Activated naive CD4-positive, alpha-beta T cell treated with anti-CD3 and anti-CD28 coated beads, Interleukin-2, amount 10 ng/mL, durations not matched to agents 7 days and 5 days (primary cell): ENCODE measurements at regions not wholly inside any gene's neighbourhood (a gene's known extent, or its start where the extent isn't known, plus 50 kb on each side); places are given as distances from the start of the nearest gene placed in this dataset.
"Not testable (repeated sequence)": the region's sequence is repeated elsewhere in the genome, so short reads cannot be mapped to it uniquely, and the experiment has no call there.

ENCODE experiments used
- CTCF ChIA-PET: fragments of 350-600 bp; sonication (Branson Sonifier 250); formaldehyde crosslinking; loops from one replicate; lab custom pipeline; 2021; ENCODE audit warnings: antibody characterized with exemption; lab: Charles Lee
- DNase-seq: peaks from one replicate; pipeline ENCODE4 v3.0.0-alpha.2; 2020
- H3K27ac Mint-ChIP-seq: one replicate; pipeline ENCODE4 v1.8.0; 2021; ENCODE audit warnings: mild to moderate bottlenecking, moderate library complexity, mixed read lengths
- H3K27me3 Mint-ChIP-seq: one replicate; pipeline ENCODE4 v1.8.0; 2021; ENCODE audit warnings: mild to moderate bottlenecking, mixed read lengths
- H3K36me3 Mint-ChIP-seq: one replicate; pipeline ENCODE4 v1.8.0; 2021; ENCODE audit warnings: mixed read lengths
- H3K4me1 Mint-ChIP-seq: one replicate; pipeline ENCODE4 v1.8.0; 2021; ENCODE audit warnings: mixed read lengths
- H3K4me3 Mint-ChIP-seq: one replicate; pipeline ENCODE4 v1.8.0; 2021; ENCODE audit warnings: mild to moderate bottlenecking, moderate library complexity, mixed read lengths
- H3K9me3 Mint-ChIP-seq: one replicate; pipeline ENCODE4 v1.8.0; 2021; ENCODE audit warnings: mixed read lengths

GRCh38 chr6:115554060-115554459 is 506.6 kb downstream of the FRK start:
- CTCF ChIA-PET: no interaction called here
- no peak overlapping the region for H3K4me3 Mint-ChIP-seq
- DNase-seq: no peak
- peaks cover 9% of the 10 kb centered on the region for H3K9me3 Mint-ChIP-seq
- H3K27me3 Mint-ChIP-seq: no peaks in the 10 kb centered on the region
- H3K27ac Mint-ChIP-seq: no peak overlapping the region
- H3K36me3 Mint-ChIP-seq: no peaks in the 10 kb centered on the region
- no peaks in the 10 kb centered on the region for H3K4me1 Mint-ChIP-seq

GRCh38 chr6:115551527-115551926 is 509.2 kb downstream of the FRK start:
- CTCF ChIA-PET: no interaction called here
- Mint-ChIP-seq H3K9me3 (peaks cover 10% of the 10 kb centered on the region), H3K4me1 (no peaks in the 10 kb centered on the region), H3K27me3 (no peaks in the 10 kb centered on the region), H3K27ac (no peak overlapping the region), H3K4me3 (no peak overlapping the region), H3K36me3 (no peaks in the 10 kb centered on the region)
- no peak for DNase-seq

- H3K27me3 Mint-ChIP-seq: no peaks in the 10 kb centered on the region
- no peaks in the 10 kb centered on the region for H3K36me3 Mint-ChIP-seq
- CTCF ChIA-PET: no interaction called here
- no peaks in the 10 kb centered on the region for H3K4me1 Mint-ChIP-seq
- H3K27ac Mint-ChIP-seq: no peak overlapping the region
- no peak for DNase-seq
- no peak overlapping the region for H3K4me3 Mint-ChIP-seq
- H3K9me3 Mint-ChIP-seq: peaks cover 19% of the 10 kb centered on the region
Observed at GRCh38 chr6:115545672-115545986, 515.1 kb downstream of the FRK start.

- CTCF ChIA-PET: no interaction called here
- H3K4me1 Mint-ChIP-seq: no peaks in the 10 kb centered on the region
Observed at GRCh38 chr6:115544765-115545671, 515.7 kb downstream of the FRK start.

GRCh38 chr6:115540077-115540869 is 520.4 kb downstream of the FRK start:
- Mint-ChIP-seq H3K36me3 (no peaks in the 10 kb centered on the region), H3K4me3 (no peak overlapping the region), H3K9me3 (peaks cover 11% of the 10 kb centered on the region), H3K4me1 (no peaks in the 10 kb centered on the region), H3K27ac (no peak overlapping the region), H3K27me3 (no peaks in the 10 kb centered on the region)
- CTCF ChIA-PET: no interaction called here
- DNase-seq: no peak

More at GRCh38 chr6:115544765-115545671, 515.7 kb downstream of the FRK start:
- Mint-ChIP-seq H3K4me3 (no peak overlapping the region), H3K9me3 (peaks cover 18% of the 10 kb centered on the region), H3K36me3 (no peaks in the 10 kb centered on the region), H3K27ac (no peak overlapping the region), H3K27me3 (no peaks in the 10 kb centered on the region)
- no peak for DNase-seq

- Mint-ChIP-seq H3K27me3 (no peaks in the 10 kb centered on the region), H3K4me1 (no peaks in the 10 kb centered on the region), H3K27ac (no peak overlapping the region), H3K36me3 (no peaks in the 10 kb centered on the region), H3K9me3 (peaks cover 11% of the 10 kb centered on the region), H3K4me3 (no peak overlapping the region)
- no peak for DNase-seq
- CTCF ChIA-PET: no interaction called here
Observed at GRCh38 chr6:115539531-115539930, 521.2 kb downstream of the FRK start.

- H3K9me3 Mint-ChIP-seq: peaks cover 17% of the 10 kb centered on the region
- CTCF ChIA-PET: no interaction called here
- no peaks in the 10 kb centered on the region for H3K4me1 Mint-ChIP-seq
- H3K27ac Mint-ChIP-seq: no peak overlapping the region
- no peaks in the 10 kb centered on the region for H3K27me3 Mint-ChIP-seq
- no peaks in the 10 kb centered on the region for H3K36me3 Mint-ChIP-seq
- H3K4me3 Mint-ChIP-seq: no peak overlapping the region
- no peak for DNase-seq
Observed at GRCh38 chr6:115524821-115525220, 535.9 kb downstream of the FRK start.

GRCh38 chr6:115521747-115522146 is 538.9 kb downstream of the FRK start:
- DNase-seq, CTCF ChIA-PET, H3K27ac Mint-ChIP-seq, H3K27me3 Mint-ChIP-seq, H3K4me1 Mint-ChIP-seq, H3K36me3 Mint-ChIP-seq, H3K4me3 Mint-ChIP-seq: not testable (repeated sequence)
- H3K9me3 Mint-ChIP-seq: peaks cover 24% of the 10 kb centered on the region

GRCh38 chr6:115514656-115515055 is 546.0 kb downstream of the FRK start:
- Mint-ChIP-seq H3K27ac (no peak overlapping the region), H3K4me1 (no peaks in the 10 kb centered on the region), H3K9me3 (peaks cover 7% of the 10 kb centered on the region), H3K36me3 (no peaks in the 10 kb centered on the region), H3K4me3 (no peak overlapping the region), H3K27me3 (no peaks in the 10 kb centered on the region)
- CTCF ChIA-PET: no interaction called here
- no peak for DNase-seq

- no peak for DNase-seq
- H3K4me1 Mint-ChIP-seq: no peaks in the 10 kb centered on the region
- H3K27me3 Mint-ChIP-seq: no peaks in the 10 kb centered on the region
- H3K27ac Mint-ChIP-seq: no peak overlapping the region
- H3K9me3 Mint-ChIP-seq: peaks cover 3% of the 10 kb centered on the region
- CTCF ChIA-PET: no interaction called here
- no peaks in the 10 kb centered on the region for H3K36me3 Mint-ChIP-seq
- no peak overlapping the region for H3K4me3 Mint-ChIP-seq
Observed at GRCh38 chr6:115512923-115513322, 547.8 kb downstream of the FRK start.

- Mint-ChIP-seq H3K27me3 (no peaks in the 10 kb centered on the region), H3K4me3 (no peak overlapping the region), H3K27ac (no peak overlapping the region), H3K36me3 (no peaks in the 10 kb centered on the region), H3K4me1 (no peaks in the 10 kb centered on the region), H3K9me3 (no peaks in the 10 kb centered on the region)
- CTCF ChIA-PET: no interaction called here
- no peak for DNase-seq
Observed at GRCh38 chr6:115511771-115512170, 548.9 kb downstream of the FRK start.

GRCh38 chr6:115502432-115502831 is 558.3 kb downstream of the FRK start:
- CTCF ChIA-PET, H3K27me3 Mint-ChIP-seq, H3K4me1 Mint-ChIP-seq, H3K4me3 Mint-ChIP-seq, H3K36me3 Mint-ChIP-seq, H3K27ac Mint-ChIP-seq, DNase-seq, H3K9me3 Mint-ChIP-seq: not testable (repeated sequence)

- Mint-ChIP-seq H3K9me3 (peaks cover 20% of the 10 kb centered on the region), H3K27ac (no peak overlapping the region), H3K4me1 (no peaks in the 10 kb centered on the region), H3K36me3 (no peaks in the 10 kb centered on the region), H3K4me3 (no peak overlapping the region), H3K27me3 (no peaks in the 10 kb centered on the region)
- CTCF ChIA-PET: no interaction called here
- DNase-seq: no peak
Observed at GRCh38 chr6:115495184-115495583, 565.5 kb downstream of the FRK start.

GRCh38 chr6:115487331-115487730 is 573.4 kb downstream of the FRK start:
- Mint-ChIP-seq H3K36me3 (no peaks in the 10 kb centered on the region), H3K4me3 (no peak overlapping the region), H3K4me1 (no peaks in the 10 kb centered on the region), H3K9me3 (peaks cover 4% of the 10 kb centered on the region), H3K27me3 (no peaks in the 10 kb centered on the region), H3K27ac (no peak overlapping the region)
- CTCF ChIA-PET: no interaction called here
- DNase-seq: no peak

GRCh38 chr6:115485400-115485799 is 575.3 kb downstream of the FRK start:
- CTCF ChIA-PET: no interaction called here
- no peaks in the 10 kb centered on the region for H3K4me1 Mint-ChIP-seq

More at GRCh38 chr6:115485400-115485799, 575.3 kb downstream of the FRK start:
- H3K27me3 Mint-ChIP-seq: no peaks in the 10 kb centered on the region
- peaks cover 2% of the 10 kb centered on the region for H3K9me3 Mint-ChIP-seq
- no peak overlapping the region for H3K4me3 Mint-ChIP-seq
- no peaks in the 10 kb centered on the region for H3K36me3 Mint-ChIP-seq
- no peak overlapping the region for H3K27ac Mint-ChIP-seq
- DNase-seq: no peak
